HCT116 (cell line): ENCODE measurements at regions not wholly inside any gene's neighbourhood (a gene's known extent, or its start where the extent isn't known, plus 50 kb on each side); places are given as distances from the start of the nearest gene placed in this dataset.

Experiments
- ATAC-seq: fragments of 200-7000 bp; cut with Tn5 transposase; 2 replicates; pipeline ENCODE4 v1.9.1; 2020; ENCODE audit warnings: mild to moderate bottlenecking, moderate library complexity
- BruUV-seq: library from RNA; stranded (reverse); fragments of 400-500 nt; replicated peaks from 2 replicates; lab custom pipeline; 2021; lab: Mats Ljungman, UMichigan
- CTCF ChIA-PET: fragments of 300-600 bp; sonication (Branson Sonifier 250); formaldehyde crosslinking; loops from one replicate; lab custom pipeline; 2021; ENCODE audit warnings: antibody characterized with exemption; lab: Charles Lee
- POLR2A ChIA-PET: fragments of 300-600, 350-600 bp; sonication (Branson Sonifier 250); formaldehyde crosslinking; loops from one replicate; lab custom pipeline; 2021; ENCODE audit warnings: antibody characterized with exemption; lab: Charles Lee
- RAD21 ChIA-PET, 2 experiments: fragments of 300-600 bp; sonication (Branson Sonifier 250); formaldehyde crosslinking; loops; one replicate each; lab custom pipeline; 2023; ENCODE audit warnings: low total read pairs in 2 of 2; ENCODE audit not compliant: uncharacterized antibody in 2 of 2, unreplicated experiment in 2 of 2, low non-redundant PET in 1 of 2; lab: Charles Lee
- DNase-seq: peaks from one replicate; pipeline ENCODE4 v3.0.0-alpha.2; 2010; ENCODE audit warnings: low read depth, low spot score
- H2AFZ ChIP-seq: fragments of 200-600 bp; shearing (Covaris generic), sonication (generic); 2 replicates; pipeline ENCODE4 v1.6.1; 2017; ENCODE audit warnings: low read depth, mixed run types, mixed read lengths, antibody characterized with exemption, low read length; ENCODE audit not compliant: poor library complexity, severe bottlenecking
- H3K27ac ChIP-seq: 2 replicates; pipeline ENCODE4 v1.5.1; 2012; ENCODE audit warnings: low read depth, low read length
- H3K27me3 ChIP-seq: fragments of 200-600 bp; sonication (generic); 2 replicates; pipeline ENCODE4 v1.6.1; 2016; ENCODE audit warnings: mixed run types, low read length, mixed read lengths; ENCODE audit not compliant: insufficient read depth
- H3K36me3 ChIP-seq, 2 experiments: fragments of 200-500 bp in 1 of 2; fragments of 200-600 bp in 1 of 2; sonication (Bioruptor generic) in 1 of 2; sonication (generic) in 1 of 2; 2 replicates each; pipeline versions ENCODE4 v1.5.1 to v1.6.1; 2014 to 2016; ENCODE audit warnings: low read length in 2 of 2, inconsistent platforms in 1 of 2, mixed read lengths in 1 of 2, mixed run types in 1 of 2; ENCODE audit not compliant: insufficient read depth in 2 of 2, control insufficient read depth in 1 of 2
- H3K4me1 ChIP-seq, 2 experiments: fragments of 200-600 bp in 1 of 2; sonication (generic) in 1 of 2; 2 replicates each; pipeline versions ENCODE4 v1.5.1 to v1.6.1; 2012 to 2017; ENCODE audit warnings: low read length in 2 of 2, inconsistent platforms in 1 of 2, mild to moderate bottlenecking in 1 of 2, mixed read lengths in 1 of 2, mixed run types in 1 of 2, moderate library complexity in 1 of 2; ENCODE audit not compliant: insufficient read depth in 2 of 2, control insufficient read depth in 1 of 2
- H3K4me2 ChIP-seq: fragments of 200-600 bp; sonication (generic); 2 replicates; pipeline ENCODE4 v1.6.1; 2017; ENCODE audit warnings: mixed run types, low read length, mixed read lengths
- H3K4me3 ChIP-seq, 2 experiments: fragments of 200-600 bp in 1 of 2; sonication (generic) in 1 of 2; replicated peaks in 1 of 2; 2 replicates each; pipeline ENCODE4 v1.5.1; 2011 to 2016; ENCODE audit warnings: low read length in 2 of 2, control low read depth in 1 of 2, low read depth in 1 of 2, mild to moderate bottlenecking in 1 of 2, mixed read lengths in 1 of 2, mixed run types in 1 of 2
- H3K79me2 ChIP-seq: fragments of 200-600 bp; sonication (generic); 2 replicates; pipeline ENCODE4 v1.6.1; 2017; ENCODE audit warnings: mild to moderate bottlenecking, mixed run types, low read length, moderate library complexity, mixed read lengths; ENCODE audit not compliant: insufficient read depth
- H3K9ac ChIP-seq: fragments of 200-600 bp; sonication (generic); 2 replicates; pipeline ENCODE4 v1.6.1; 2016; ENCODE audit warnings: low read length, mixed read lengths
- H3K9me2 ChIP-seq: fragments of 200-600 bp; sonication (generic), shearing (Covaris generic); 2 replicates; pipeline ENCODE4 v1.6.1; 2017; ENCODE audit warnings: mixed run types, mild to moderate bottlenecking, moderate library complexity; ENCODE audit not compliant: insufficient read depth
- H3K9me3 ChIP-seq, 2 experiments: fragments of 200-500 bp in 1 of 2; fragments of 200-600 bp in 1 of 2; sonication (Bioruptor generic) in 1 of 2; sonication (generic) in 1 of 2; 2 replicates each; pipeline ENCODE4 v1.6.1; 2014 to 2017; ENCODE audit warnings: low read length in 2 of 2, mixed read lengths in 2 of 2, inconsistent platforms in 1 of 2, low read depth in 1 of 2, mild to moderate bottlenecking in 1 of 2, mixed run types in 1 of 2, moderate library complexity in 1 of 2; ENCODE audit not compliant: control insufficient read depth in 1 of 2, insufficient read depth in 1 of 2
- H4K20me1 ChIP-seq: fragments of 200-600 bp; sonication (generic), shearing (Covaris generic); 2 replicates; pipeline ENCODE4 v1.6.1; 2017; ENCODE audit warnings: mixed run types, mild to moderate bottlenecking, moderate library complexity; ENCODE audit not compliant: insufficient read depth
- CEBPB ChIP-seq: IDR thresholded peaks from 2 replicates; pipeline ENCODE4 v1.6.1; 2012; ENCODE audit warnings: low read depth
- EGR1 ChIP-seq: IDR thresholded peaks from 2 replicates; pipeline ENCODE4 v1.6.1; 2012; ENCODE audit warnings: low read depth
- ELF1 ChIP-seq: IDR thresholded peaks from 2 replicates; pipeline ENCODE4 v1.6.1; 2012; ENCODE audit warnings: low read depth, borderline replicate concordance
- EZH2 ChIP-seq: fragments of 200-600 bp; sonication (generic); IDR thresholded peaks from 2 replicates; pipeline ENCODE4 v1.6.1; 2017; ENCODE audit warnings: antibody characterized with exemption, mixed run types
- FOSL1 ChIP-seq: IDR thresholded peaks from 2 replicates; pipeline ENCODE4 v1.6.1; 2012; ENCODE audit warnings: low read depth
- JUND ChIP-seq: IDR thresholded peaks from 2 replicates; pipeline ENCODE4 v1.6.1; 2012
- POLR2A ChIP-seq: IDR thresholded peaks from 2 replicates; pipeline ENCODE4 v1.7.0; 2011; ENCODE audit warnings: borderline replicate concordance; ENCODE audit not compliant: insufficient read depth, insufficient read length; ENCODE audit errors: extremely low read depth
- POLR2AphosphoS5 ChIP-seq: IDR thresholded peaks from 2 replicates; pipeline ENCODE4 v1.6.1; 2011; ENCODE audit warnings: mild to moderate bottlenecking, low read depth, low read length, moderate library complexity
- RAD21 ChIP-seq: IDR thresholded peaks from 2 replicates; pipeline ENCODE4 v1.6.1; 2012; ENCODE audit warnings: low read depth, mild to moderate bottlenecking
- SP1 ChIP-seq: IDR thresholded peaks from 2 replicates; pipeline ENCODE4 v1.6.1; 2012; ENCODE audit warnings: low read depth
- SRF ChIP-seq: IDR thresholded peaks from 2 replicates; pipeline ENCODE4 v1.6.1; 2012; ENCODE audit warnings: low read depth
- TCF7L2 ChIP-seq: IDR thresholded peaks from 2 replicates; pipeline ENCODE4 v1.7.0; 2011; ENCODE audit warnings: borderline replicate concordance, inconsistent platforms; ENCODE audit not compliant: insufficient read depth, insufficient read length; ENCODE audit errors: extremely low read depth
- YY1 ChIP-seq: IDR thresholded peaks from 2 replicates; pipeline ENCODE4 v1.6.1; 2011; ENCODE audit warnings: low read length, low read depth, moderate library complexity, mild to moderate bottlenecking; ENCODE audit not compliant: insufficient replicate concordance; ENCODE audit errors: extremely low read depth
- ZFX ChIP-seq: fragments of 450-650 bp; IDR thresholded peaks from 2 replicates; pipeline ENCODE4 v1.6.1; 2017
- ZNF274 ChIP-seq: fragments of 200-500 bp; sonication (Bioruptor generic); IDR thresholded peaks from 2 replicates; pipeline ENCODE4 v1.6.1; 2014; ENCODE audit warnings: mild to moderate bottlenecking, low read depth, low read length, inconsistent platforms
- intact Hi-C: fragments of 100-400 bp; cut with micrococcal nuclease; formaldehyde crosslinking; loops from 2 replicates; pipeline ENCODE4 v1.10.0; 2022
- TF ChIP-seq, protein P1 (sequence below): IDR thresholded peaks from 2 replicates; pipeline ENCODE4 v1.6.1; 2012
- TF ChIP-seq, protein P2 (sequence below): IDR thresholded peaks from 2 replicates; pipeline ENCODE4 v1.6.1; 2011; ENCODE audit warnings: mild to moderate bottlenecking, low read length, moderate library complexity; ENCODE audit not compliant: insufficient replicate concordance; ENCODE audit errors: extremely low read depth
- TF ChIP-seq, protein P3 (sequence below): IDR thresholded peaks from 2 replicates; pipeline ENCODE4 v1.6.1; 2012
- TF ChIP-seq, protein P4 (sequence below), 3 experiments: fragments of 200-600 bp in 1 of 3; sonication (generic) in 1 of 3; IDR thresholded peaks in 2 of 3; conservative IDR thresholded peaks in 1 of 3; 2 replicates each; pipeline ENCODE4 v1.5.1; 2012 to 2017; ENCODE audit warnings: low read depth in 2 of 3, low read length in 2 of 3, antibody characterized with exemption in 1 of 3, borderline replicate concordance in 1 of 3, control low read depth in 1 of 3, mild to moderate bottlenecking in 1 of 3, mixed read lengths in 1 of 3, mixed run types in 1 of 3, moderate library complexity in 1 of 3; ENCODE audit not compliant: insufficient read depth in 1 of 3
- TF ChIP-seq, protein P5 (sequence below): IDR thresholded peaks from 2 replicates; pipeline ENCODE4 v1.6.1; 2012; ENCODE audit warnings: low read depth

DNA sequence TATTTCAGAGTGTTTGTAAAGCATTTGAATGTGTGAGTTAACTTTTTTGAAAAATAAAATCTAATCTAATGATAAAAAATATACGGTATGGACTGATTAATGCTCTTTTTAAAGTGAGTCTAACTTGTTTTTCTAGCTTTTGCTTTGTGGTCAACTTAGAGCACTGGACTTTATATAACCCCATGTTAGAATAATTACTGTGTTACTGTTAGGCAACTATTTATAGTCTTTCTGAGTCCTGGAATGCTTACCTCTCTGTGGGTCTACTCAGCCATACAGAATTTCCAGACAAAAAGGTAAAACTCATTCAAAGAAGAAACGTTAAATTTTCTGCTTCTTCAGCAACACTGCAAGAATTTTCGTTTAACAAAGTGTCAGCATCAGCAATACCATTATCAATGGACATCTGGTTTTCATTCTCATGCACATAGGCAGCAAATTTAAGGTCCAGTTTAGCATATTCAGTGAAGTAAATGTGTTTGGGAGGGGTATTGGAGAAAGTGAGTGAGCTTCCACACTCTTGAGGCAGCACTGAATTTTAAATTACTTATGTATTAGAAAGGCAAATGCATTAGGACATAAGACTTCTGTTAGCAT, 664.7 kb upstream of the NEGR1 start:
- BruUV-seq, result no TSS peak
- Histone ChIP-seq H3K4me1 (no peaks in the 10 kb centered on the region), H3K79me2 (no peaks in the 10 kb centered on the region), H3K36me3 (no peaks in the 10 kb centered on the region), H3K9me2 (no peaks in the 10 kb centered on the region), H3K9me3 (peaks cover 8 to 17% of the 10 kb centered on the region in 2 experiments; a peak in 3 of 4 replicates), H3K27ac (no peak overlapping the region), H2AFZ (no peak overlapping the region), H3K9ac (no peak overlapping the region), H3K4me3 (no peak overlapping the region), H3K27me3 (no peaks in the 10 kb centered on the region), H3K4me2 (no peak overlapping the region), H4K20me1 (no peaks in the 10 kb centered on the region)
- ChIA-PET POLR2A (no interaction called here), RAD21 (no interaction called here), CTCF (no interaction called here)
- intact Hi-C loops, result no loop called here
- no peak for DNase-seq
- no peak for ATAC-seq
- no peak for TF ChIP-seq FOSL1
- TF ChIP-seq, protein P1, sequence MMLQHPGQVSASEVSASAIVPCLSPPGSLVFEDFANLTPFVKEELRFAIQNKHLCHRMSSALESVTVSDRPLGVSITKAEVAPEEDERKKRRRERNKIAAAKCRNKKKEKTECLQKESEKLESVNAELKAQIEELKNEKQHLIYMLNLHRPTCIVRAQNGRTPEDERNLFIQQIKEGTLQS, result no peak
- TF ChIP-seq RAD21, result no peak
- TF ChIP-seq, protein P2, sequence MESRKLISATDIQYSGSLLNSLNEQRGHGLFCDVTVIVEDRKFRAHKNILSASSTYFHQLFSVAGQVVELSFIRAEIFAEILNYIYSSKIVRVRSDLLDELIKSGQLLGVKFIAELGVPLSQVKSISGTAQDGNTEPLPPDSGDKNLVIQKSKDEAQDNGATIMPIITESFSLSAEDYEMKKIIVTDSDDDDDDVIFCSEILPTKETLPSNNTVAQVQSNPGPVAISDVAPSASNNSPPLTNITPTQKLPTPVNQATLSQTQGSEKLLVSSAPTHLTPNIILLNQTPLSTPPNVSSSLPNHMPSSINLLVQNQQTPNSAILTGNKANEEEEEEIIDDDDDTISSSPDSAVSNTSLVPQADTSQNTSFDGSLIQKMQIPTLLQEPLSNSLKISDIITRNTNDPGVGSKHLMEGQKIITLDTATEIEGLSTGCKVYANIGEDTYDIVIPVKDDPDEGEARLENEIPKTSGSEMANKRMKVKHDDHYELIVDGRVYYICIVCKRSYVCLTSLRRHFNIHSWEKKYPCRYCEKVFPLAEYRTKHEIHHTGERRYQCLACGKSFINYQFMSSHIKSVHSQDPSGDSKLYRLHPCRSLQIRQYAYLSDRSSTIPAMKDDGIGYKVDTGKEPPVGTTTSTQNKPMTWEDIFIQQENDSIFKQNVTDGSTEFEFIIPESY, result no peak
- no peak for TF ChIP-seq POLR2A
- TF ChIP-seq, protein P3, sequence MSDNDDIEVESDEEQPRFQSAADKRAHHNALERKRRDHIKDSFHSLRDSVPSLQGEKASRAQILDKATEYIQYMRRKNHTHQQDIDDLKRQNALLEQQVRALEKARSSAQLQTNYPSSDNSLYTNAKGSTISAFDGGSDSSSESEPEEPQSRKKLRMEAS, result no peak
- TF ChIP-seq, protein P4, sequence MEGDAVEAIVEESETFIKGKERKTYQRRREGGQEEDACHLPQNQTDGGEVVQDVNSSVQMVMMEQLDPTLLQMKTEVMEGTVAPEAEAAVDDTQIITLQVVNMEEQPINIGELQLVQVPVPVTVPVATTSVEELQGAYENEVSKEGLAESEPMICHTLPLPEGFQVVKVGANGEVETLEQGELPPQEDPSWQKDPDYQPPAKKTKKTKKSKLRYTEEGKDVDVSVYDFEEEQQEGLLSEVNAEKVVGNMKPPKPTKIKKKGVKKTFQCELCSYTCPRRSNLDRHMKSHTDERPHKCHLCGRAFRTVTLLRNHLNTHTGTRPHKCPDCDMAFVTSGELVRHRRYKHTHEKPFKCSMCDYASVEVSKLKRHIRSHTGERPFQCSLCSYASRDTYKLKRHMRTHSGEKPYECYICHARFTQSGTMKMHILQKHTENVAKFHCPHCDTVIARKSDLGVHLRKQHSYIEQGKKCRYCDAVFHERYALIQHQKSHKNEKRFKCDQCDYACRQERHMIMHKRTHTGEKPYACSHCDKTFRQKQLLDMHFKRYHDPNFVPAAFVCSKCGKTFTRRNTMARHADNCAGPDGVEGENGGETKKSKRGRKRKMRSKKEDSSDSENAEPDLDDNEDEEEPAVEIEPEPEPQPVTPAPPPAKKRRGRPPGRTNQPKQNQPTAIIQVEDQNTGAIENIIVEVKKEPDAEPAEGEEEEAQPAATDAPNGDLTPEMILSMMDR (IDR thresholded peaks at IDR 0.05 in 2 of 3, conservative IDR thresholded peaks at IDR 0.05 in 1 of 3; ENCODE audit: borderline replicate concordance in 1 of 3, insufficient read depth in 1 of 3, low read depth in 2 of 3, low read length in 2 of 3), result no peak
- TF ChIP-seq EGR1, result no peak
- TF ChIP-seq SP1, result no peak
- TF ChIP-seq, protein P5, sequence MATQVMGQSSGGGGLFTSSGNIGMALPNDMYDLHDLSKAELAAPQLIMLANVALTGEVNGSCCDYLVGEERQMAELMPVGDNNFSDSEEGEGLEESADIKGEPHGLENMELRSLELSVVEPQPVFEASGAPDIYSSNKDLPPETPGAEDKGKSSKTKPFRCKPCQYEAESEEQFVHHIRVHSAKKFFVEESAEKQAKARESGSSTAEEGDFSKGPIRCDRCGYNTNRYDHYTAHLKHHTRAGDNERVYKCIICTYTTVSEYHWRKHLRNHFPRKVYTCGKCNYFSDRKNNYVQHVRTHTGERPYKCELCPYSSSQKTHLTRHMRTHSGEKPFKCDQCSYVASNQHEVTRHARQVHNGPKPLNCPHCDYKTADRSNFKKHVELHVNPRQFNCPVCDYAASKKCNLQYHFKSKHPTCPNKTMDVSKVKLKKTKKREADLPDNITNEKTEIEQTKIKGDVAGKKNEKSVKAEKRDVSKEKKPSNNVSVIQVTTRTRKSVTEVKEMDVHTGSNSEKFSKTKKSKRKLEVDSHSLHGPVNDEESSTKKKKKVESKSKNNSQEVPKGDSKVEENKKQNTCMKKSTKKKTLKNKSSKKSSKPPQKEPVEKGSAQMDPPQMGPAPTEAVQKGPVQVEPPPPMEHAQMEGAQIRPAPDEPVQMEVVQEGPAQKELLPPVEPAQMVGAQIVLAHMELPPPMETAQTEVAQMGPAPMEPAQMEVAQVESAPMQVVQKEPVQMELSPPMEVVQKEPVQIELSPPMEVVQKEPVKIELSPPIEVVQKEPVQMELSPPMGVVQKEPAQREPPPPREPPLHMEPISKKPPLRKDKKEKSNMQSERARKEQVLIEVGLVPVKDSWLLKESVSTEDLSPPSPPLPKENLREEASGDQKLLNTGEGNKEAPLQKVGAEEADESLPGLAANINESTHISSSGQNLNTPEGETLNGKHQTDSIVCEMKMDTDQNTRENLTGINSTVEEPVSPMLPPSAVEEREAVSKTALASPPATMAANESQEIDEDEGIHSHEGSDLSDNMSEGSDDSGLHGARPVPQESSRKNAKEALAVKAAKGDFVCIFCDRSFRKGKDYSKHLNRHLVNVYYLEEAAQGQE, result no peak
- TF ChIP-seq SRF, result no peak
- TF ChIP-seq TCF7L2, result no peak
- no peak for TF ChIP-seq ZNF274
- TF ChIP-seq ELF1, result no peak
- no peak for TF ChIP-seq EZH2
- TF ChIP-seq JUND, result no peak
- TF ChIP-seq YY1, result no peak
- TF ChIP-seq POLR2AphosphoS5, result no peak
- TF ChIP-seq CEBPB, result no peak
- TF ChIP-seq ZFX, result no peak
